Prostate gland (tissue), 2 donors: ENCODE measurements at regions not wholly inside any gene's neighbourhood (a gene's known extent, or its start where the extent isn't known, plus 50 kb on each side); places are given as distances from the start of the nearest gene placed in this dataset.

Experiments used
- DNase-seq: peaks from one replicate; pipeline ENCODE4 v3.0.0-alpha.2; 2019; ENCODE audit warnings: low spot score
- H3K27ac ChIP-seq, 2 donors: fragments of 200-600 bp; sonication (generic); 2 replicates each; pipeline ENCODE4 v1.5.1; 2017 to 2019
- H3K27me3 ChIP-seq: fragments of 200-600 bp; sonication (generic); replicated peaks from 2 replicates; pipeline ENCODE4 v1.5.1; 2019; ENCODE audit not compliant: insufficient read depth
- H3K36me3 ChIP-seq, 2 donors: fragments of 200-600 bp; sonication (generic); 1 replicate in 1 of 2; 2 replicates in 1 of 2; pipeline versions ENCODE4 v1.5.1 to v1.8.1; 2017 to 2019
- H3K4me1 ChIP-seq: fragments of 200-600 bp; sonication (generic); replicated peaks from 2 replicates; pipeline ENCODE4 v1.5.1; 2019
- H3K4me3 ChIP-seq, 2 donors: fragments of 200-600 bp; sonication (generic); 2 replicates each; pipeline ENCODE4 v1.5.1; 2017 to 2019
- H3K9me3 ChIP-seq: fragments of 200-600 bp; sonication (generic); 2 replicates; pipeline ENCODE4 v1.5.1; 2017
- CTCF ChIP-seq, 4 experiments: fragments of 200-600 bp in 2 of 4; fragments of 450-650 bp in 2 of 4; sonication (generic) in 2 of 4; IDR thresholded peaks; 1 replicate in 3 of 4; 2 replicates in 1 of 4; pipeline ENCODE4 v1.5.1; 2016 to 2019; ENCODE audit warnings: antibody characterized with exemption in 4 of 4, mild to moderate bottlenecking in 2 of 4, moderate library complexity in 2 of 4
- POLR2A ChIP-seq: fragments of 450-650 bp; IDR thresholded peaks from one replicate; pipeline ENCODE4 v1.6.1; 2016; ENCODE audit warnings: antibody characterized with exemption, mild to moderate bottlenecking
- POLR2AphosphoS5 ChIP-seq: sonication (generic); formaldehyde crosslinking; IDR thresholded peaks from one replicate; pipeline ENCODE4 v1.6.1; 2017; ENCODE audit warnings: antibody characterized with exemption
- WGBS: methylation state at CpG from one replicate; pipeline ENCODE4 v1.1.5; 2018; 5-methylcytosine and 5-hydroxymethylcytosine counted together
- intact Hi-C: fragments of 100-400 bp; cut with DNase I; formaldehyde crosslinking; loops from one replicate; pipeline ENCODE4 v1.14.2; 2022

GRCh38 chr2:120809151-120809550 lies 73.5 kb downstream of the GLI2 start:
- Histone ChIP-seq H3K9me3 (no peaks in the 10 kb centered on the region), H3K36me3 (no peaks in the 10 kb centered on the region), H3K4me3 (no peak overlapping the region), H3K4me1 (no peaks in the 10 kb centered on the region), H3K27me3 (no peaks in the 10 kb centered on the region), H3K27ac (no peak overlapping the region)
- intact Hi-C loops = no loop called here
- TF ChIP-seq POLR2AphosphoS5 (no peak), CTCF (IDR thresholded peaks at IDR 0.05) (no peak), POLR2A (no peak)
- 93% methylated on average over 2 of the region's 2 CpGs for WGBS
- no peak for DNase-seq

- Histone ChIP-seq H3K27ac (no peak overlapping the region), H3K27me3 (no peaks in the 10 kb centered on the region), H3K36me3 (no peaks in the 10 kb centered on the region), H3K4me3 (no peak overlapping the region), H3K9me3 (no peaks in the 10 kb centered on the region), H3K4me1 (no peaks in the 10 kb centered on the region)
- WGBS = 76% methylated on average over 12 of the region's 13 CpGs
- TF ChIP-seq CTCF (IDR thresholded peaks at IDR 0.05) = no peak
- no peak for TF ChIP-seq POLR2A
- no peak for TF ChIP-seq POLR2AphosphoS5
- no peak for DNase-seq
- intact Hi-C loops = no loop called here
Measured at GRCh38 chr2:120809609-120810440, 74.2 kb downstream of the GLI2 start.

- intact Hi-C loops = no loop called here
- WGBS = 95% methylated on average over 10 of the region's 10 CpGs
- no peaks in the 10 kb centered on the region for H3K36me3 ChIP-seq
- no peaks in the 10 kb centered on the region for H3K27me3 ChIP-seq
- TF ChIP-seq POLR2AphosphoS5 (no peak), CTCF (IDR thresholded peaks at IDR 0.05) (no peak), POLR2A (no peak)
- H3K27ac ChIP-seq = no peak overlapping the region
- no peak for DNase-seq
- H3K4me3 ChIP-seq = no peak overlapping the region
- no peaks in the 10 kb centered on the region for H3K4me1 ChIP-seq
- no peaks in the 10 kb centered on the region for H3K9me3 ChIP-seq
Measured at GRCh38 chr2:120810639-120811038, 75.0 kb downstream of the GLI2 start.

DNA sequence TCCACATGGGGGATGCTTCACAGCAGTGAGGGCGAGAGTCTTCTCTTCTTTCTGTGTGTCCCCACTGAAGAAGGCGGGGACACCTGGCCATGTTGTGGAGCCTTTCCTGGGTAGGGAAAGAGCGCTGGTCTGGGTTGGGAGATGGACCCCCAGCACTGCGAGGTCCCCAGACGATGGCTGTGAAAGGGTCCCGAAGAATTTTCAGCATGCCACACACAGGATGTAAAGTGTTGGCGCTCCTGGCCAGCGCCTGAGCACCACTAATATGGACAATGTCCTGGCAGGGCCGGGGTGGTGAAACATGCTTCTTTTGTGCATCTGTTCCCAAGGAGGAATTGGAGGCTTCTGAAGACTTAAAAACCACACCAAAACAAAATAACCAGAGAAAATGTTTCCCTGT lies 77.2 kb downstream of the GLI2 start:
- no peak overlapping the region for H3K27ac ChIP-seq
- WGBS = 94% methylated on average over 9 of the region's 9 CpGs
- H3K9me3 ChIP-seq = no peaks in the 10 kb centered on the region
- no peak overlapping the region for H3K4me3 ChIP-seq
- DNase-seq = no peak
- H3K4me1 ChIP-seq = no peaks in the 10 kb centered on the region
- H3K36me3 ChIP-seq = no peaks in the 10 kb centered on the region
- TF ChIP-seq POLR2A = no peak
- TF ChIP-seq POLR2AphosphoS5 = no peak
- TF ChIP-seq CTCF (IDR thresholded peaks at IDR 0.05) = no peak
- H3K27me3 ChIP-seq = no peaks in the 10 kb centered on the region
- intact Hi-C loops = no loop called here

GRCh38 chr2:120814352-120814751 lies 78.7 kb downstream of the GLI2 start:
- Histone ChIP-seq H3K9me3 (no peaks in the 10 kb centered on the region), H3K4me1 (no peaks in the 10 kb centered on the region), H3K27ac (no peak overlapping the region), H3K36me3 (no peaks in the 10 kb centered on the region), H3K4me3 (no peak overlapping the region), H3K27me3 (no peaks in the 10 kb centered on the region)
- intact Hi-C loops = no loop called here
- no peak for DNase-seq
- 92% methylated on average over 6 of the region's 6 CpGs for WGBS
- no peak for TF ChIP-seq CTCF (IDR thresholded peaks at IDR 0.05)
- no peak for TF ChIP-seq POLR2A
- no peak for TF ChIP-seq POLR2AphosphoS5
